GM23338 (cell line): ENCODE measurements at regions not wholly inside any gene's neighbourhood (a gene's known extent, or its start where the extent isn't known, plus 50 kb on each side); places are given as distances from the start of the nearest gene placed in this dataset.
A peak's percentile ranks its signal among the peaks of the same experiment; 100 is the strongest.

ENCODE experiments used
- ATAC-seq: fragments of 200-7000 bp; cut with Tn5 transposase; 3 replicates; pipeline ENCODE4 v1.9.1; 2020
- DNase-seq: peaks from one replicate; pipeline ENCODE4 v3.0.0-alpha.2; 2015; ENCODE audit warnings: low spot score
- H2AFZ ChIP-seq: fragments of 200-600 bp; sonication (generic); 2 replicates; pipeline ENCODE4 v1.8.0; 2016; ENCODE audit warnings: antibody characterized with exemption, mild to moderate bottlenecking, moderate library complexity
- H3F3A ChIP-seq: fragments of 200-600 bp; sonication (generic); replicated peaks from 2 replicates; pipeline ENCODE4 v1.8.0; 2017; ENCODE audit warnings: antibody characterized with exemption, mixed run types, low read depth
- H3K27ac ChIP-seq: fragments of 200-600 bp; sonication (generic); 2 replicates; pipeline ENCODE4 v1.6.1; 2016; ENCODE audit warnings: low read depth
- H3K27me3 ChIP-seq: fragments of 200-600 bp; sonication (generic); 2 replicates; pipeline ENCODE4 v1.8.0; 2016; ENCODE audit warnings: mild to moderate bottlenecking, mixed run types, moderate library complexity; ENCODE audit not compliant: insufficient read depth
- H3K36me3 ChIP-seq: fragments of 200-600 bp; sonication (generic); 2 replicates; pipeline ENCODE4 v1.8.0; 2016; ENCODE audit warnings: mild to moderate bottlenecking; ENCODE audit not compliant: insufficient read depth
- H3K4me1 ChIP-seq: fragments of 200-600 bp; sonication (generic); 2 replicates; pipeline ENCODE4 v1.8.0; 2016; ENCODE audit warnings: mild to moderate bottlenecking, moderate library complexity; ENCODE audit not compliant: insufficient read depth
- H3K4me2 ChIP-seq: fragments of 200-600 bp; sonication (generic); 2 replicates; pipeline ENCODE4 v1.7.1; 2017; ENCODE audit warnings: mixed run types
- H3K4me3 ChIP-seq: fragments of 200-600 bp; sonication (generic); 2 replicates; pipeline ENCODE4 v1.6.1; 2016; ENCODE audit warnings: mixed run types
- H3K79me2 ChIP-seq: fragments of 200-600 bp; sonication (generic); replicated peaks from 2 replicates; pipeline ENCODE4 v1.8.0; 2017; ENCODE audit warnings: mild to moderate bottlenecking; ENCODE audit not compliant: insufficient read depth
- H3K9me2 ChIP-seq: fragments of 200-600 bp; sonication (generic); 2 replicates; pipeline ENCODE4 v1.8.0; 2017; ENCODE audit not compliant: insufficient read depth
- H4K20me1 ChIP-seq: fragments of 200-600 bp; sonication (generic); replicated peaks from 2 replicates; pipeline ENCODE4 v1.8.0; 2017; ENCODE audit warnings: mild to moderate bottlenecking; ENCODE audit not compliant: insufficient read depth
- H3K27ac Mint-ChIP-seq: 2 replicates; pipeline ENCODE4 v1.8.0; 2020; ENCODE audit warnings: inconsistent platforms, mild to moderate bottlenecking, moderate library complexity, mixed read lengths
- H3K27me3 Mint-ChIP-seq: 3 replicates; pipeline ENCODE4 v1.8.0; 2022; ENCODE audit warnings: low read depth, mild to moderate bottlenecking, moderate library complexity, mixed read lengths, inconsistent platforms; ENCODE audit not compliant: insufficient read depth, poor library complexity
- H3K36me3 Mint-ChIP-seq: 3 replicates; pipeline ENCODE4 v1.8.0; 2021; ENCODE audit warnings: low read depth, mild to moderate bottlenecking, inconsistent platforms, moderate library complexity, mixed read lengths
- H3K4me1 Mint-ChIP-seq: 3 replicates; pipeline ENCODE4 v1.8.0; 2020; ENCODE audit warnings: mild to moderate bottlenecking, inconsistent platforms, mixed read lengths
- H3K4me3 Mint-ChIP-seq: 3 replicates; pipeline ENCODE4 v1.8.0; 2021; ENCODE audit warnings: moderate library complexity, mild to moderate bottlenecking, inconsistent platforms, mixed read lengths
- H3K9me3 Mint-ChIP-seq: 3 replicates; pipeline ENCODE4 v1.8.0; 2020; ENCODE audit warnings: moderate library complexity, mild to moderate bottlenecking, inconsistent platforms, mixed read lengths
- CREB1 ChIP-seq: fragments of 250-450 bp; sonication (Bioruptor Pico); IDR thresholded peaks from 2 replicates; pipeline ENCODE4 v1.5.0; 2020; ENCODE audit warnings: low read depth, mild to moderate bottlenecking, moderate library complexity
- ETS1 ChIP-seq: IDR thresholded peaks from 2 replicates; pipeline ENCODE4 v1.6.1; 2016; ENCODE audit warnings: antibody characterized with exemption
- EZH2 ChIP-seq: fragments of 200-600 bp; sonication (generic); IDR thresholded peaks from one replicate; pipeline ENCODE4 v1.8.0; 2017; ENCODE audit warnings: antibody characterized with exemption, mild to moderate bottlenecking, low read depth; ENCODE audit not compliant: unreplicated experiment
- EZH2phosphoT487 ChIP-seq: fragments of 200-600 bp; sonication (generic); IDR thresholded peaks from one replicate; pipeline ENCODE4 v1.8.1; 2018; ENCODE audit warnings: antibody characterized with exemption; ENCODE audit not compliant: unreplicated experiment
- JUNB ChIP-seq: IDR thresholded peaks from one replicate; pipeline ENCODE4 v1.6.1; 2016; ENCODE audit warnings: antibody characterized with exemption; ENCODE audit not compliant: unreplicated experiment
- NANOG ChIP-seq: IDR thresholded peaks from 2 replicates; pipeline ENCODE4 v1.6.1; 2016; ENCODE audit warnings: antibody characterized with exemption, borderline replicate concordance
- POLR2AphosphoS5 ChIP-seq: IDR thresholded peaks from 2 replicates; pipeline ENCODE4 v1.6.1; 2016; ENCODE audit warnings: antibody characterized with exemption, low read depth
- STAT1 ChIP-seq: IDR thresholded peaks from one replicate; pipeline ENCODE4 v1.6.1; 2016; ENCODE audit warnings: antibody characterized with exemption; ENCODE audit not compliant: unreplicated experiment
- ZNF114 ChIP-seq: fragments of 250-450 bp; sonication (Bioruptor Pico); IDR thresholded peaks from 2 replicates; pipeline ENCODE4 v1.5.0; 2020; ENCODE audit warnings: mild to moderate bottlenecking, moderate library complexity
- ZNF331 ChIP-seq: fragments of 250-450 bp; sonication (Bioruptor Pico); IDR thresholded peaks from 2 replicates; pipeline ENCODE4 v1.5.0; 2020; ENCODE audit warnings: low read depth, mild to moderate bottlenecking, moderate library complexity
- ZNF462 ChIP-seq: fragments of 250-450 bp; sonication (Bioruptor Pico); IDR thresholded peaks from 2 replicates; pipeline ENCODE4 v1.5.0; 2020; ENCODE audit warnings: mild to moderate bottlenecking, moderate library complexity
- TF ChIP-seq, protein P1 (sequence below), 2 experiments: fragments of 200-600 bp in 1 of 2; sonication (generic) in 1 of 2; conservative IDR thresholded peaks; 2 replicates each; pipeline versions ENCODE4 v1.5.1 to v1.6.1; 2016 to 2017; ENCODE audit warnings: antibody characterized with exemption in 2 of 2, low read depth in 2 of 2, mild to moderate bottlenecking in 2 of 2, moderate library complexity in 1 of 2
- TF ChIP-seq, protein P2 (sequence below): IDR thresholded peaks from one replicate; pipeline ENCODE4 v1.6.1; 2018; ENCODE audit warnings: antibody characterized with exemption; ENCODE audit not compliant: unreplicated experiment

- Histone ChIP-seq H3K79me2 (no peaks in the 10 kb centered on the region), H3K4me3 (no peak overlapping the region), H3K27ac (no peak overlapping the region), H4K20me1 (no peaks in the 10 kb centered on the region), H2AFZ (peak overlapping the region; percentile 63; the same call in 1 of the 2 replicates), H3K36me3 (no peaks in the 10 kb centered on the region), H3K27me3 (no peaks in the 10 kb centered on the region), H3F3A (no peaks in the 10 kb centered on the region), H3K9me2 (peaks cover 6% of the 10 kb centered on the region; the same call in 1 of the 2 replicates), H3K4me2 (no peak overlapping the region), H3K4me1 (no peaks in the 10 kb centered on the region)
- Mint-ChIP-seq H3K4me1 (no peaks in the 10 kb centered on the region), H3K27ac (no peak overlapping the region), H3K9me3 (no peaks in the 10 kb centered on the region), H3K4me3 (no peak overlapping the region), H3K27me3 (no peaks in the 10 kb centered on the region), H3K36me3 (no peaks in the 10 kb centered on the region)
- DNase-seq (no peak), ATAC-seq (no peak)
- TF ChIP-seq STAT1, result no peak
- no peak for TF ChIP-seq ZNF331 (CRISPR knock-in tag)
- no peak for TF ChIP-seq EZH2
- TF ChIP-seq POLR2AphosphoS5, result no peak
- TF ChIP-seq ZNF114 (CRISPR knock-in tag), result no peak
- TF ChIP-seq NANOG, result no peak
- no peak for TF ChIP-seq ZNF462 (CRISPR knock-in tag)
- TF ChIP-seq EZH2phosphoT487, result no peak
- TF ChIP-seq, protein P1, sequence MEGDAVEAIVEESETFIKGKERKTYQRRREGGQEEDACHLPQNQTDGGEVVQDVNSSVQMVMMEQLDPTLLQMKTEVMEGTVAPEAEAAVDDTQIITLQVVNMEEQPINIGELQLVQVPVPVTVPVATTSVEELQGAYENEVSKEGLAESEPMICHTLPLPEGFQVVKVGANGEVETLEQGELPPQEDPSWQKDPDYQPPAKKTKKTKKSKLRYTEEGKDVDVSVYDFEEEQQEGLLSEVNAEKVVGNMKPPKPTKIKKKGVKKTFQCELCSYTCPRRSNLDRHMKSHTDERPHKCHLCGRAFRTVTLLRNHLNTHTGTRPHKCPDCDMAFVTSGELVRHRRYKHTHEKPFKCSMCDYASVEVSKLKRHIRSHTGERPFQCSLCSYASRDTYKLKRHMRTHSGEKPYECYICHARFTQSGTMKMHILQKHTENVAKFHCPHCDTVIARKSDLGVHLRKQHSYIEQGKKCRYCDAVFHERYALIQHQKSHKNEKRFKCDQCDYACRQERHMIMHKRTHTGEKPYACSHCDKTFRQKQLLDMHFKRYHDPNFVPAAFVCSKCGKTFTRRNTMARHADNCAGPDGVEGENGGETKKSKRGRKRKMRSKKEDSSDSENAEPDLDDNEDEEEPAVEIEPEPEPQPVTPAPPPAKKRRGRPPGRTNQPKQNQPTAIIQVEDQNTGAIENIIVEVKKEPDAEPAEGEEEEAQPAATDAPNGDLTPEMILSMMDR (conservative IDR thresholded peaks at IDR 0.05; ENCODE audit: low read depth in 2 of 2), result no peak
- no peak for TF ChIP-seq JUNB
- TF ChIP-seq CREB1 (CRISPR knock-in tag), result no peak
- TF ChIP-seq, protein P2, sequence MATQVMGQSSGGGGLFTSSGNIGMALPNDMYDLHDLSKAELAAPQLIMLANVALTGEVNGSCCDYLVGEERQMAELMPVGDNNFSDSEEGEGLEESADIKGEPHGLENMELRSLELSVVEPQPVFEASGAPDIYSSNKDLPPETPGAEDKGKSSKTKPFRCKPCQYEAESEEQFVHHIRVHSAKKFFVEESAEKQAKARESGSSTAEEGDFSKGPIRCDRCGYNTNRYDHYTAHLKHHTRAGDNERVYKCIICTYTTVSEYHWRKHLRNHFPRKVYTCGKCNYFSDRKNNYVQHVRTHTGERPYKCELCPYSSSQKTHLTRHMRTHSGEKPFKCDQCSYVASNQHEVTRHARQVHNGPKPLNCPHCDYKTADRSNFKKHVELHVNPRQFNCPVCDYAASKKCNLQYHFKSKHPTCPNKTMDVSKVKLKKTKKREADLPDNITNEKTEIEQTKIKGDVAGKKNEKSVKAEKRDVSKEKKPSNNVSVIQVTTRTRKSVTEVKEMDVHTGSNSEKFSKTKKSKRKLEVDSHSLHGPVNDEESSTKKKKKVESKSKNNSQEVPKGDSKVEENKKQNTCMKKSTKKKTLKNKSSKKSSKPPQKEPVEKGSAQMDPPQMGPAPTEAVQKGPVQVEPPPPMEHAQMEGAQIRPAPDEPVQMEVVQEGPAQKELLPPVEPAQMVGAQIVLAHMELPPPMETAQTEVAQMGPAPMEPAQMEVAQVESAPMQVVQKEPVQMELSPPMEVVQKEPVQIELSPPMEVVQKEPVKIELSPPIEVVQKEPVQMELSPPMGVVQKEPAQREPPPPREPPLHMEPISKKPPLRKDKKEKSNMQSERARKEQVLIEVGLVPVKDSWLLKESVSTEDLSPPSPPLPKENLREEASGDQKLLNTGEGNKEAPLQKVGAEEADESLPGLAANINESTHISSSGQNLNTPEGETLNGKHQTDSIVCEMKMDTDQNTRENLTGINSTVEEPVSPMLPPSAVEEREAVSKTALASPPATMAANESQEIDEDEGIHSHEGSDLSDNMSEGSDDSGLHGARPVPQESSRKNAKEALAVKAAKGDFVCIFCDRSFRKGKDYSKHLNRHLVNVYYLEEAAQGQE, result no peak
- no peak for TF ChIP-seq ETS1
These were observed 57.1 kb upstream of the POU1F1 start for GRCh38 chr3:87333393-87333892.
